AG08396 (cell line): ENCODE measurements at regions not wholly inside any gene's neighbourhood (a gene's known extent, or its start where the extent isn't known, plus 50 kb on each side); places are given as distances from the start of the nearest gene placed in this dataset.

ENCODE experiments used
- DNase-seq: peaks from one replicate; pipeline ENCODE4 v3.0.0; 2012; ENCODE audit warnings: low spot score, mixed read lengths

- no peak for DNase-seq
These were observed 178.9 kb upstream of the GATB start for GRCh38 chr4:151939670-151940069.

GRCh38 chr4:151935411-151935810, 174.6 kb upstream of the GATB start:
- DNase-seq: no peak

- no peak for DNase-seq
These were observed 174.0 kb upstream of the GATB start for GRCh38 chr4:151934766-151935165.

- DNase-seq: no peak
These were observed 172.5 kb upstream of the GATB start for GRCh38 chr4:151933122-151933827.

GRCh38 chr4:151931563-151931962, 170.8 kb upstream of the GATB start:
- DNase-seq: no peak

GRCh38 chr4:151930372-151930771, 169.6 kb upstream of the GATB start:
- no peak for DNase-seq

GRCh38 chr4:151928112-151928511, 167.3 kb upstream of the GATB start:
- DNase-seq: no peak

- DNase-seq: no peak
These were observed 162.0 kb upstream of the GATB start for GRCh38 chr4:151922811-151923210.

GRCh38 chr4:151922306-151922705, 161.5 kb upstream of the GATB start:
- no peak for DNase-seq

- peak; percentile 18 for DNase-seq
These were observed 161.0 kb upstream of the GATB start for GRCh38 chr4:151921811-151922210.

- peak; percentile 24 for DNase-seq
These were observed 160.6 kb upstream of the GATB start for GRCh38 chr4:151921386-151921785.

- no peak for DNase-seq
These were observed 156.4 kb upstream of the GATB start for GRCh38 chr4:151917145-151917734.

- DNase-seq: no peak
These were observed 151.8 kb upstream of the GATB start for GRCh38 chr4:151912632-151913031.

GRCh38 chr4:151911970-151912369, 151.2 kb upstream of the GATB start:
- no peak for DNase-seq

- no peak for DNase-seq
These were observed 148.1 kb upstream of the GATB start for GRCh38 chr4:151908734-151909497.

GRCh38 chr4:151908201-151908600, 147.4 kb upstream of the GATB start:
- DNase-seq: no peak

- DNase-seq: no peak
These were observed 145.6 kb upstream of the GATB start for GRCh38 chr4:151906438-151906837.

- DNase-seq: no peak
These were observed 144.4 kb upstream of the GATB start for GRCh38 chr4:151905197-151905596.

GRCh38 chr4:151901631-151902030, 140.8 kb upstream of the GATB start:
- no peak for DNase-seq

- no peak for DNase-seq
These were observed 136.1 kb upstream of the GATB start for GRCh38 chr4:151896880-151897279.

- DNase-seq: no peak
These were observed 134.9 kb upstream of the GATB start for GRCh38 chr4:151895671-151896070.

GRCh38 chr4:151894246-151894645, 133.4 kb upstream of the GATB start:
- DNase-seq: no peak

GRCh38 chr4:151888367-151888866, 127.6 kb upstream of the GATB start:
- no peak for DNase-seq
